Stimulated activated CD4-positive, alpha-beta T cell treated with anti-CD3 and anti-CD28 coated beads, Interleukin-15, amount 100 ng/mL, for 48 hours (primary cell): ENCODE measurements at regions not wholly inside any gene's neighbourhood (a gene's known extent, or its start where the extent isn't known, plus 50 kb on each side); places are given as distances from the start of the nearest gene placed in this dataset.

Experiments
- DNase-seq, 2 donors: peaks; one replicate each; pipeline ENCODE4 v3.0.0-alpha.2; 2020; ENCODE audit warnings: low read depth in 2 of 2

- DNase-seq: no peak
Measured at GRCh38 chr2:120567128-120567527, 168.5 kb upstream of the GLI2 start.

- DNase-seq: no peak
Measured at GRCh38 chr2:120568089-120568974, 167.3 kb upstream of the GLI2 start.

GRCh38 chr2:120568975-120569268 lies 166.7 kb upstream of the GLI2 start:
- no peak for DNase-seq

GRCh38 chr2:120570001-120570400 lies 165.7 kb upstream of the GLI2 start:
- DNase-seq: no peak

- no peak for DNase-seq
Measured at GRCh38 chr2:120570546-120570945, 165.1 kb upstream of the GLI2 start.

- no peak for DNase-seq
Measured at GRCh38 chr2:120571015-120571728, 164.5 kb upstream of the GLI2 start.

GRCh38 chr2:120572226-120572625 lies 163.4 kb upstream of the GLI2 start:
- DNase-seq: no peak

- no peak for DNase-seq
Measured at GRCh38 chr2:120574620-120575019, 161.0 kb upstream of the GLI2 start.

GRCh38 chr2:120575966-120576365 lies 159.7 kb upstream of the GLI2 start:
- DNase-seq: no peak

GRCh38 chr2:120576509-120577474 lies 158.9 kb upstream of the GLI2 start:
- no peak for DNase-seq

- no peak for DNase-seq
Measured at GRCh38 chr2:120577721-120578295, 157.9 kb upstream of the GLI2 start.

GRCh38 chr2:120578576-120579352 lies 156.9 kb upstream of the GLI2 start:
- no peak for DNase-seq

- no peak for DNase-seq
Measured at GRCh38 chr2:120579916-120580685, 155.6 kb upstream of the GLI2 start.

GRCh38 chr2:120580709-120581108 lies 155.0 kb upstream of the GLI2 start:
- DNase-seq: no peak

GRCh38 chr2:120583121-120583520 lies 152.5 kb upstream of the GLI2 start:
- no peak for DNase-seq

- DNase-seq: no peak
Measured at GRCh38 chr2:120583851-120584570, 151.7 kb upstream of the GLI2 start.

GRCh38 chr2:120586507-120587278 lies 149.0 kb upstream of the GLI2 start:
- no peak for DNase-seq

GRCh38 chr2:120587279-120587996 lies 148.2 kb upstream of the GLI2 start:
- no peak for DNase-seq
